Brain microvascular endothelial cell (primary cell): ENCODE measurements at regions not wholly inside any gene's neighbourhood (a gene's known extent, or its start where the extent isn't known, plus 50 kb on each side); places are given as distances from the start of the nearest gene placed in this dataset.

Experiments used
- DNase-seq: peaks from one replicate; pipeline ENCODE4 v3.0.0-alpha.2; 2020
- H3K27ac ChIP-seq: fragments of 250-450 bp; sonication (Bioruptor Pico); 2 replicates; pipeline ENCODE4 v1.5.1; 2020; ENCODE audit warnings: mild to moderate bottlenecking, moderate library complexity
- H3K27me3 ChIP-seq: fragments of 250-450 bp; sonication (Bioruptor Pico); replicated peaks from 2 replicates; pipeline ENCODE4 v1.5.1; 2020; ENCODE audit warnings: mild to moderate bottlenecking
- H3K36me3 ChIP-seq: fragments of 250-450 bp; sonication (Bioruptor Pico); replicated peaks from 2 replicates; pipeline ENCODE4 v1.5.1; 2020; ENCODE audit warnings: mild to moderate bottlenecking
- H3K4me3 ChIP-seq: 2 replicates; pipeline ENCODE4 v1.5.1; 2011; ENCODE audit warnings: low read depth, mild to moderate bottlenecking, control low read depth, low read length, moderate library complexity
- in situ Hi-C: cut with HindIII; loops from 2 replicates; pipeline ENCODE4 v1.10.0; 2017; ENCODE audit warnings: low sequenced_read_pairs, low pct_ligation_motif_present
- TF ChIP-seq, protein P1 (sequence below): IDR thresholded peaks from 2 replicates; pipeline ENCODE4 v1.5.1; 2011; ENCODE audit warnings: low read depth, mild to moderate bottlenecking, moderate library complexity, low read length, control low read depth, inconsistent platforms; ENCODE audit errors: missing control alignments

DNA sequence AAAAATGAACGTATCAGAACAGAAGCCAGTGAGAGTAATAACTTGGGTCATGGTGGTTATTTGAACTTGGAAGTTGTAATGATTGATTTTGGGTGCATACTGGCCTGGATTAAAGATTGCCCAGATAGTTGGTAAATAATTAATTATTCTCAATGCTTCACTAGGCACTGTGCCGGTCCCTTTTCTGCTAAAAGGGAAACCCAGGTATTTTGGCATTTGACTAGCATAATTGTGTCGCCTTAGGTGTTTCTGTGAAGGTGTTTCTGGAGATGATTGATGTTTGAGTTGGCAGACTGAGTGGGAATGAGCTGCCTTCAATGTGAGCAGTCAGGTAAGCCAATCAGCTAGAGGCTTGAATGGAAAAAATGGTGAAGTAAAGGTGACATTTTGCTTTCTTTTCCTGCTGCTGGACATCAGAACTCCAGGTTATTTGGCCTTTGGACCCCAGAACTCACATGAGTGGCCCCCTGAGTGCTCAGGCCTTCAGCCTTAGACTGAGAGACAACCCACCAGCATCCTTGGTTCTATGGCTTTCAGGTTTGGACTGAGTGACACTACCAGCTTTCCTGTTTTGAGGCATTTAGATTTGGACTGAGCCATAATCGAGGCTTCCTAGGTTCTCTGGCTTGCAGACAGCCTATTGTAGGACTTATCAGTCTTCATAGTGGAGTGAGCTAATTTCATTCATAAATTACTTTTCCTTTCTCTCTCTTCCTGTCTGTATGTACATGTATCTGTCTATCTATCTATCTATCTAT, 120.7 kb upstream of the PAPPA start:
- Histone ChIP-seq H3K27me3 (no peaks in the 10 kb centered on the region), H3K27ac (no peak overlapping the region), H3K4me3 (no peak overlapping the region), H3K36me3 (no peaks in the 10 kb centered on the region)
- DNase-seq, result no peak
- TF ChIP-seq, protein P1, sequence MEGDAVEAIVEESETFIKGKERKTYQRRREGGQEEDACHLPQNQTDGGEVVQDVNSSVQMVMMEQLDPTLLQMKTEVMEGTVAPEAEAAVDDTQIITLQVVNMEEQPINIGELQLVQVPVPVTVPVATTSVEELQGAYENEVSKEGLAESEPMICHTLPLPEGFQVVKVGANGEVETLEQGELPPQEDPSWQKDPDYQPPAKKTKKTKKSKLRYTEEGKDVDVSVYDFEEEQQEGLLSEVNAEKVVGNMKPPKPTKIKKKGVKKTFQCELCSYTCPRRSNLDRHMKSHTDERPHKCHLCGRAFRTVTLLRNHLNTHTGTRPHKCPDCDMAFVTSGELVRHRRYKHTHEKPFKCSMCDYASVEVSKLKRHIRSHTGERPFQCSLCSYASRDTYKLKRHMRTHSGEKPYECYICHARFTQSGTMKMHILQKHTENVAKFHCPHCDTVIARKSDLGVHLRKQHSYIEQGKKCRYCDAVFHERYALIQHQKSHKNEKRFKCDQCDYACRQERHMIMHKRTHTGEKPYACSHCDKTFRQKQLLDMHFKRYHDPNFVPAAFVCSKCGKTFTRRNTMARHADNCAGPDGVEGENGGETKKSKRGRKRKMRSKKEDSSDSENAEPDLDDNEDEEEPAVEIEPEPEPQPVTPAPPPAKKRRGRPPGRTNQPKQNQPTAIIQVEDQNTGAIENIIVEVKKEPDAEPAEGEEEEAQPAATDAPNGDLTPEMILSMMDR, result no peak
- in situ Hi-C loops, result no loop called here

DNA sequence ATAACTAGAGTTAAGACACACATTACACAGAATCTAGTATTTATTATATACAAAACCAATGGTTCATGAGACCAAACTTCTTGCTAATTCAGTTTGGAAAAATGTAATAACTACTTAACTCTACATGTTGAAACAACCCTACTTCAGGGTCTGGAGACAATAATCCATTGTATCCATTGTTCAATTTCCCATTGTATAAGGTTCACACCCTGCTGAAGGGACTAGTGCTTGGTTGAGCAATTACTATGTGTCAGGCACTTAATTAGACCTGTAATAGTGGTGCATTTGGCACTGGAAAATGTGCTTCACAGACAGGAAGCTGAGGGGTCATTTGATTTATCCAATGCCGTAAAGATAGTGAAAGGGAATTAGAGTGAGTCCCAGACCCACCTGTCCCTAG, 114.3 kb upstream of the PAPPA start:
- no peaks in the 10 kb centered on the region for H3K27me3 ChIP-seq
- H3K27ac ChIP-seq, result no peak overlapping the region
- in situ Hi-C loops, result no loop called here
- TF ChIP-seq, protein P1, result no peak
- no peaks in the 10 kb centered on the region for H3K36me3 ChIP-seq
- no peak overlapping the region for H3K4me3 ChIP-seq
- no peak for DNase-seq

DNA sequence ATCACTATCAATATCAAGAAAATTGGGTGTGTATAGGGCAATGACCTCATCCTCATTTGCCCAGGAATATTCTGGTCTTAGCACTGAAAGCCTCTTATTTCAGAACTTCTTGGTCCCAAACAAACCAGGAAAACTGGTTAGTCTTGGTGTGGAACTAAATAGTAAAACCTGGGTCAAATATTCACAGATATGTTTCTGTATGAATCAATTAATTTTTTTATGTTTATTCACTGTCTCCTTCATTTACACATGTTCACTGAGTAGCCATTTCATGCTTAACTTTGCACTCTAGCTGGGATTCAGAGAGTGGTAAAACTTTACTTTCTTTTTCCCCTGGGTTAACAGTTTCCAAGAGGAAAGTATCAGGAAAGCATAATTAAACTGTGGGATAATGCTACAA, 113.7 kb upstream of the PAPPA start:
- in situ Hi-C loops, result no loop called here
- TF ChIP-seq, protein P1, result no peak
- H3K27me3 ChIP-seq, result no peaks in the 10 kb centered on the region
- no peak overlapping the region for H3K4me3 ChIP-seq
- no peak overlapping the region for H3K27ac ChIP-seq
- DNase-seq, result no peak
- no peaks in the 10 kb centered on the region for H3K36me3 ChIP-seq

DNA sequence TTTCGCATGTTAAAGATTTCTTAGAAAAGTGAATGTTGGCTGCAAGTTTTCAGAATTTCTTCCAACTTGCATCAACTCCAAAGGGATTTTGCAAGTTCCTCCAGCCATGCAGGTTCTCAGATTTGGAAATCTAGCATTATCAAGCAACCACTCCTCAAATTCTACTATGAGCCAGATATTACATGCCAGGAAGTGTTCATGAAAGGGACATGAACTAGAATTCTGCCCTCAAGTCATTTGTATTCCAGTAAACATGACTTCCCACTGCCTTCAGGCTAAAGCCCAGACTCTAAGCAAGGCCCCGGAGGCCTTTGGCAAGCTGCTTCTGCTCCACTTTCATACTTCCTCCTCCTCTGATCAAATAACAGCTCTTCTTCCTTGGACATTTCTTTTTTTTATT, 111.3 kb upstream of the PAPPA start:
- H3K27ac ChIP-seq, result no peak overlapping the region
- H3K27me3 ChIP-seq, result no peaks in the 10 kb centered on the region
- in situ Hi-C loops, result no loop called here
- TF ChIP-seq, protein P1, result no peak
- no peak overlapping the region for H3K4me3 ChIP-seq
- DNase-seq, result no peak
- H3K36me3 ChIP-seq, result no peaks in the 10 kb centered on the region

DNA sequence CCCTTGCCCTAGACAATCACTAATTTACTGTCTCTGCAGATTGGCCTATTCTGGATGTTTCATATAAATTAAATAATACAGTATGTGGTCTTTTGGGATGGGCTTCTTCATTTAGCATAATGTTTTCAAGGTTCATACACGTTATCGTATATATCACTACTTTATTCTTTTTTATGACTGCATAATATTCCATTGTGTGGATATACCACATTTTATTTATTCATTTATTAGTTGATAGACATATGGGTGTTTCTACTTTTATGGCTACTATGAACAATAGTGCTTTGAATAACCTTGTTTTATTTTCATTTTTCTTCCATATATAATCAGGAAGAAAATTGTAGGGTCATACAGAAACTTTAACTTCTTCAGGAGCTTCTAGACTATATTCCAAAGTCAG, 108.5 kb upstream of the PAPPA start:
- no peak for DNase-seq
- Histone ChIP-seq H3K4me3 (no peak overlapping the region), H3K27me3 (no peaks in the 10 kb centered on the region), H3K36me3 (no peaks in the 10 kb centered on the region), H3K27ac (no peak overlapping the region)
- TF ChIP-seq, protein P1, result no peak
- in situ Hi-C loops, result no loop called here

DNA sequence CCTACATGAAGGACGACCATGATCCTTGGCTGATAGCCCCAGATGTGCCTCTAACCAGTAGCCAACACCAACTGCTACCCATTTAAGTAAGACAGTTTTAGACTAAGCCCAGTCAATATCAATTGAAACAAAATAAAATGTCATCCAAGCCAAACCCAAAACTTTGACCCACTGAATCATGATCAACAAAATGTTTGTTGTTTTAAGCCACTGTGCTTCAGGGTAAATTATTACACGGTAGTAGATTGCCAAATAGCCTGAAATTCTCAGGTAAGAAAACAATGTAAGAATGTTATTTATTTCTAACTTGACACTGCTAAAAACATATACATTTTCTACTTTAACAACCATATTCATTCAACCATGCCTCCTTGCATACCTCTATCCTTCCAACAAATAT, 105.5 kb upstream of the PAPPA start:
- Histone ChIP-seq H3K27ac (no peak overlapping the region), H3K36me3 (no peaks in the 10 kb centered on the region), H3K27me3 (no peaks in the 10 kb centered on the region), H3K4me3 (no peak overlapping the region)
- no peak for DNase-seq
- TF ChIP-seq, protein P1, result no peak
- in situ Hi-C loops, result no loop called here
